WI38 (cell line): ENCODE measurements at regions not wholly inside any gene's neighbourhood (a gene's known extent, or its start where the extent isn't known, plus 50 kb on each side); places are given as distances from the start of the nearest gene placed in this dataset.

Experiments used
- H3K4me3 ChIP-seq: 2 replicates; pipeline ENCODE4 v1.5.1; 2011; ENCODE audit warnings: low read depth, mild to moderate bottlenecking, control low read depth, low read length
- CTCF ChIP-seq: IDR thresholded peaks from 2 replicates; pipeline ENCODE4 v1.5.1; 2012; ENCODE audit warnings: low read depth, mild to moderate bottlenecking, control low read depth, low read length

GRCh38 chr3:35215525-35216500 lies 423.5 kb upstream of the ARPP21 start:
- no peak for TF ChIP-seq CTCF
- no peak overlapping the region for H3K4me3 ChIP-seq

GRCh38 chr3:35216501-35217266 lies 422.6 kb upstream of the ARPP21 start:
- no peak overlapping the region for H3K4me3 ChIP-seq
- TF ChIP-seq CTCF = no peak

- no peak for TF ChIP-seq CTCF
- H3K4me3 ChIP-seq = no peak overlapping the region
Measured at GRCh38 chr3:35223632-35224394, 415.5 kb upstream of the ARPP21 start.

- no peak for TF ChIP-seq CTCF
- no peak overlapping the region for H3K4me3 ChIP-seq
Measured at GRCh38 chr3:35224565-35225295, 414.6 kb upstream of the ARPP21 start.

GRCh38 chr3:35241236-35241635 lies 398.1 kb upstream of the ARPP21 start:
- no peak for TF ChIP-seq CTCF
- H3K4me3 ChIP-seq = no peak overlapping the region

GRCh38 chr3:35254917-35255316 lies 384.4 kb upstream of the ARPP21 start:
- no peak for TF ChIP-seq CTCF
- H3K4me3 ChIP-seq = no peak overlapping the region
